ENCODE measurements at regions not wholly inside any gene's neighbourhood (a gene's known extent, or its start where the extent isn't known, plus 50 kb on each side); places are given as distances from the start of the nearest gene placed in this dataset.
A peak's percentile ranks its signal among the peaks of the same experiment; 100 is the strongest.

- DNase-seq (ENCODE audit: extremely low read depth, low read depth, low spot score): peak; percentile 66
Observed at GRCh38 chr2:49265471-49265870, 111.2 kb upstream of the FSHR start.

- no peak for DNase-seq (ENCODE audit: extremely low read depth, low read depth, low spot score)
Observed at GRCh38 chr2:49262801-49263560, 108.7 kb upstream of the FSHR start.

GRCh38 chr2:49261781-49262180 lies 107.5 kb upstream of the FSHR start:
- DNase-seq (ENCODE audit: extremely low read depth, low read depth, low spot score): no peak

- no peak for DNase-seq (ENCODE audit: extremely low read depth, low read depth, low spot score)
Observed at GRCh38 chr2:49260979-49261538, 106.7 kb upstream of the FSHR start.

- DNase-seq (ENCODE audit: extremely low read depth, low read depth, low spot score): no peak
Observed at GRCh38 chr2:49259926-49260325, 105.6 kb upstream of the FSHR start.

GRCh38 chr2:49255409-49255971 lies 101.2 kb upstream of the FSHR start:
- no peak for DNase-seq (ENCODE audit: extremely low read depth, low read depth, low spot score)

GRCh38 chr2:49254401-49254800 lies 100.1 kb upstream of the FSHR start:
- no peak for DNase-seq (ENCODE audit: extremely low read depth, low read depth, low spot score)

- DNase-seq (ENCODE audit: extremely low read depth, low read depth, low spot score): no peak
Observed at GRCh38 chr2:49251766-49252165, 97.5 kb upstream of the FSHR start.

GRCh38 chr2:49251251-49251650 lies 96.9 kb upstream of the FSHR start:
- DNase-seq (ENCODE audit: extremely low read depth, low read depth, low spot score): no peak

- DNase-seq (ENCODE audit: extremely low read depth, low read depth, low spot score): no peak
Observed at GRCh38 chr2:49248506-49248905, 94.2 kb upstream of the FSHR start.

- DNase-seq (ENCODE audit: extremely low read depth, low read depth, low spot score): no peak
Observed at GRCh38 chr2:49241991-49242390, 87.7 kb upstream of the FSHR start.

GRCh38 chr2:49241501-49241900 lies 87.2 kb upstream of the FSHR start:
- DNase-seq (ENCODE audit: extremely low read depth, low read depth, low spot score): no peak

GRCh38 chr2:49240608-49241007 lies 86.3 kb upstream of the FSHR start:
- no peak for DNase-seq (ENCODE audit: extremely low read depth, low read depth, low spot score)

- DNase-seq (ENCODE audit: extremely low read depth, low read depth, low spot score): no peak
Observed at GRCh38 chr2:49238604-49238960, 84.3 kb upstream of the FSHR start.

- no peak for DNase-seq (ENCODE audit: extremely low read depth, low read depth, low spot score)
Observed at GRCh38 chr2:49237867-49238603, 83.7 kb upstream of the FSHR start.

- DNase-seq (ENCODE audit: extremely low read depth, low read depth, low spot score): no peak
Observed at GRCh38 chr2:49236316-49236715, 82.0 kb upstream of the FSHR start.

GRCh38 chr2:49226360-49226759 lies 72.0 kb upstream of the FSHR start:
- DNase-seq (ENCODE audit: extremely low read depth, low read depth, low spot score): no peak

GRCh38 chr2:49225126-49225525 lies 70.8 kb upstream of the FSHR start:
- DNase-seq (ENCODE audit: extremely low read depth, low read depth, low spot score): no peak

GRCh38 chr2:49224426-49225010 lies 70.2 kb upstream of the FSHR start:
- no peak for DNase-seq (ENCODE audit: extremely low read depth, low read depth, low spot score)

GRCh38 chr2:49222975-49223528 lies 68.7 kb upstream of the FSHR start:
- DNase-seq (ENCODE audit: extremely low read depth, low read depth, low spot score): no peak

GRCh38 chr2:49219741-49220140 lies 65.4 kb upstream of the FSHR start:
- no peak for DNase-seq (ENCODE audit: extremely low read depth, low read depth, low spot score)
